HCT116 (cell line): ENCODE measurements at regions not wholly inside any gene's neighbourhood (a gene's known extent, or its start where the extent isn't known, plus 50 kb on each side); places are given as distances from the start of the nearest gene placed in this dataset.

Experiments used
- ATAC-seq: fragments of 200-7000 bp; cut with Tn5 transposase; 2 replicates; pipeline ENCODE4 v1.9.1; 2020; ENCODE audit warnings: mild to moderate bottlenecking, moderate library complexity
- BruUV-seq: library from RNA; stranded (reverse); fragments of 400-500 nt; replicated peaks from 2 replicates; lab custom pipeline; 2021; lab: Mats Ljungman, UMichigan
- CTCF ChIA-PET: fragments of 300-600 bp; sonication (Branson Sonifier 250); formaldehyde crosslinking; loops from one replicate; lab custom pipeline; 2021; ENCODE audit warnings: antibody characterized with exemption; lab: Charles Lee
- POLR2A ChIA-PET: fragments of 300-600, 350-600 bp; sonication (Branson Sonifier 250); formaldehyde crosslinking; loops from one replicate; lab custom pipeline; 2021; ENCODE audit warnings: antibody characterized with exemption; lab: Charles Lee
- RAD21 ChIA-PET, 2 experiments: fragments of 300-600 bp; sonication (Branson Sonifier 250); formaldehyde crosslinking; loops; one replicate each; lab custom pipeline; 2023; ENCODE audit warnings: low total read pairs in 2 of 2; ENCODE audit not compliant: uncharacterized antibody in 2 of 2, unreplicated experiment in 2 of 2, low non-redundant PET in 1 of 2; lab: Charles Lee
- DNase-seq: peaks from one replicate; pipeline ENCODE4 v3.0.0-alpha.2; 2010; ENCODE audit warnings: low read depth, low spot score
- H2AFZ ChIP-seq: fragments of 200-600 bp; shearing (Covaris generic), sonication (generic); 2 replicates; pipeline ENCODE4 v1.6.1; 2017; ENCODE audit warnings: low read depth, mixed run types, mixed read lengths, antibody characterized with exemption, low read length; ENCODE audit not compliant: poor library complexity, severe bottlenecking
- H3K27ac ChIP-seq: 2 replicates; pipeline ENCODE4 v1.5.1; 2012; ENCODE audit warnings: low read depth, low read length
- H3K27me3 ChIP-seq: fragments of 200-600 bp; sonication (generic); 2 replicates; pipeline ENCODE4 v1.6.1; 2016; ENCODE audit warnings: mixed run types, low read length, mixed read lengths; ENCODE audit not compliant: insufficient read depth
- H3K36me3 ChIP-seq, 2 experiments: fragments of 200-500 bp in 1 of 2; fragments of 200-600 bp in 1 of 2; sonication (Bioruptor generic) in 1 of 2; sonication (generic) in 1 of 2; 2 replicates each; pipeline versions ENCODE4 v1.5.1 to v1.6.1; 2014 to 2016; ENCODE audit warnings: low read length in 2 of 2, inconsistent platforms in 1 of 2, mixed read lengths in 1 of 2, mixed run types in 1 of 2; ENCODE audit not compliant: insufficient read depth in 2 of 2, control insufficient read depth in 1 of 2
- H3K4me1 ChIP-seq, 2 experiments: fragments of 200-600 bp in 1 of 2; sonication (generic) in 1 of 2; 2 replicates each; pipeline versions ENCODE4 v1.5.1 to v1.6.1; 2012 to 2017; ENCODE audit warnings: low read length in 2 of 2, inconsistent platforms in 1 of 2, mild to moderate bottlenecking in 1 of 2, mixed read lengths in 1 of 2, mixed run types in 1 of 2, moderate library complexity in 1 of 2; ENCODE audit not compliant: insufficient read depth in 2 of 2, control insufficient read depth in 1 of 2
- H3K4me2 ChIP-seq: fragments of 200-600 bp; sonication (generic); 2 replicates; pipeline ENCODE4 v1.6.1; 2017; ENCODE audit warnings: mixed run types, low read length, mixed read lengths
- H3K4me3 ChIP-seq, 2 experiments: fragments of 200-600 bp in 1 of 2; sonication (generic) in 1 of 2; replicated peaks in 1 of 2; 2 replicates each; pipeline ENCODE4 v1.5.1; 2011 to 2016; ENCODE audit warnings: low read length in 2 of 2, control low read depth in 1 of 2, low read depth in 1 of 2, mild to moderate bottlenecking in 1 of 2, mixed read lengths in 1 of 2, mixed run types in 1 of 2
- H3K79me2 ChIP-seq: fragments of 200-600 bp; sonication (generic); 2 replicates; pipeline ENCODE4 v1.6.1; 2017; ENCODE audit warnings: mild to moderate bottlenecking, mixed run types, low read length, moderate library complexity, mixed read lengths; ENCODE audit not compliant: insufficient read depth
- H3K9ac ChIP-seq: fragments of 200-600 bp; sonication (generic); 2 replicates; pipeline ENCODE4 v1.6.1; 2016; ENCODE audit warnings: low read length, mixed read lengths
- H3K9me2 ChIP-seq: fragments of 200-600 bp; sonication (generic), shearing (Covaris generic); 2 replicates; pipeline ENCODE4 v1.6.1; 2017; ENCODE audit warnings: mixed run types, mild to moderate bottlenecking, moderate library complexity; ENCODE audit not compliant: insufficient read depth
- H3K9me3 ChIP-seq, 2 experiments: fragments of 200-500 bp in 1 of 2; fragments of 200-600 bp in 1 of 2; sonication (Bioruptor generic) in 1 of 2; sonication (generic) in 1 of 2; 2 replicates each; pipeline ENCODE4 v1.6.1; 2014 to 2017; ENCODE audit warnings: low read length in 2 of 2, mixed read lengths in 2 of 2, inconsistent platforms in 1 of 2, low read depth in 1 of 2, mild to moderate bottlenecking in 1 of 2, mixed run types in 1 of 2, moderate library complexity in 1 of 2; ENCODE audit not compliant: control insufficient read depth in 1 of 2, insufficient read depth in 1 of 2
- H4K20me1 ChIP-seq: fragments of 200-600 bp; sonication (generic), shearing (Covaris generic); 2 replicates; pipeline ENCODE4 v1.6.1; 2017; ENCODE audit warnings: mixed run types, mild to moderate bottlenecking, moderate library complexity; ENCODE audit not compliant: insufficient read depth
- CBX3 ChIP-seq: IDR thresholded peaks from 2 replicates; pipeline ENCODE4 v1.6.1; 2012; ENCODE audit warnings: low read depth
- EGR1 ChIP-seq: IDR thresholded peaks from 2 replicates; pipeline ENCODE4 v1.6.1; 2012; ENCODE audit warnings: low read depth
- FOSL1 ChIP-seq: IDR thresholded peaks from 2 replicates; pipeline ENCODE4 v1.6.1; 2012; ENCODE audit warnings: low read depth
- JUND ChIP-seq: IDR thresholded peaks from 2 replicates; pipeline ENCODE4 v1.6.1; 2012
- MAX ChIP-seq: IDR thresholded peaks from 2 replicates; pipeline ENCODE4 v1.6.1; 2012
- POLR2A ChIP-seq: IDR thresholded peaks from 2 replicates; pipeline ENCODE4 v1.7.0; 2011; ENCODE audit warnings: borderline replicate concordance; ENCODE audit not compliant: insufficient read depth, insufficient read length; ENCODE audit errors: extremely low read depth
- POLR2AphosphoS5 ChIP-seq: IDR thresholded peaks from 2 replicates; pipeline ENCODE4 v1.6.1; 2011; ENCODE audit warnings: mild to moderate bottlenecking, low read depth, low read length, moderate library complexity
- RAD21 ChIP-seq: IDR thresholded peaks from 2 replicates; pipeline ENCODE4 v1.6.1; 2012; ENCODE audit warnings: low read depth, mild to moderate bottlenecking
- REST ChIP-seq: IDR thresholded peaks from 2 replicates; pipeline ENCODE4 v1.6.1; 2012; ENCODE audit warnings: low read depth
- SRF ChIP-seq: IDR thresholded peaks from 2 replicates; pipeline ENCODE4 v1.6.1; 2012; ENCODE audit warnings: low read depth
- TCF7L2 ChIP-seq: IDR thresholded peaks from 2 replicates; pipeline ENCODE4 v1.7.0; 2011; ENCODE audit warnings: borderline replicate concordance, inconsistent platforms; ENCODE audit not compliant: insufficient read depth, insufficient read length; ENCODE audit errors: extremely low read depth
- YY1 ChIP-seq: IDR thresholded peaks from 2 replicates; pipeline ENCODE4 v1.6.1; 2011; ENCODE audit warnings: low read length, low read depth, moderate library complexity, mild to moderate bottlenecking; ENCODE audit not compliant: insufficient replicate concordance; ENCODE audit errors: extremely low read depth
- ZBTB33 ChIP-seq: IDR thresholded peaks from 2 replicates; pipeline ENCODE4 v1.6.1; 2011; ENCODE audit warnings: mild to moderate bottlenecking, low read length, moderate library complexity; ENCODE audit not compliant: insufficient replicate concordance; ENCODE audit errors: extremely low read depth
- intact Hi-C: fragments of 100-400 bp; cut with micrococcal nuclease; formaldehyde crosslinking; loops from 2 replicates; pipeline ENCODE4 v1.10.0; 2022

- H3K27me3 ChIP-seq = no peaks in the 10 kb centered on the region
- intact Hi-C loops = no loop called here
- no peak overlapping the region for H3K9ac ChIP-seq
- peak overlapping the region in 1 of 2 experiments; percentile 7; a peak in 2 of 4 replicates for H3K4me3 ChIP-seq
- H3K4me1 ChIP-seq = peaks cover 4 to 14% of the 10 kb centered on the region in 2 experiments; a peak in 3 of 4 replicates
- CTCF ChIA-PET = no interaction called here
- H3K27ac ChIP-seq = no peak overlapping the region
- no peaks in the 10 kb centered on the region for H4K20me1 ChIP-seq
- RAD21 ChIA-PET = no interaction called here
- H3K79me2 ChIP-seq = no peaks in the 10 kb centered on the region
- H3K4me2 ChIP-seq = peak overlapping the region; percentile 72
- H3K9me2 ChIP-seq = no peaks in the 10 kb centered on the region
- no peaks in the 10 kb centered on the region for H3K36me3 ChIP-seq
- BruUV-seq = no TSS peak
- H2AFZ ChIP-seq = peak overlapping the region; percentile 63
- no peaks in the 10 kb centered on the region for H3K9me3 ChIP-seq
- TF ChIP-seq RAD21 (no peak), MAX (no peak), FOSL1 (peak; percentile 54; the same call in 1 of the 2 replicates), TCF7L2 (peak; percentile 82), POLR2A (no peak), REST (no peak), EGR1 (no peak), YY1 (no peak), ZBTB33 (no peak), JUND (peak; percentile 37), POLR2AphosphoS5 (no peak), CBX3 (no peak), SRF (no peak)
- POLR2A ChIA-PET = no interaction called here
- peak; percentile 6 for DNase-seq
- peak; percentile 68 for ATAC-seq
These were observed 508.3 kb upstream of the PKN2 start for GRCh38 chr1:88175631-88176226.
